Brain microvascular endothelial cell (primary cell): ENCODE measurements at regions not wholly inside any gene's neighbourhood (a gene's known extent, or its start where the extent isn't known, plus 50 kb on each side); places are given as distances from the start of the nearest gene placed in this dataset.
"Not testable (repeated sequence)": the region's sequence is repeated elsewhere in the genome, so short reads cannot be mapped to it uniquely, and the experiment has no call there.

Source experiments
- DNase-seq: peaks from one replicate; pipeline ENCODE4 v3.0.0-alpha.2; 2020
- H3K27ac ChIP-seq: fragments of 250-450 bp; sonication (Bioruptor Pico); 2 replicates; pipeline ENCODE4 v1.5.1; 2020; ENCODE audit warnings: mild to moderate bottlenecking, moderate library complexity
- H3K27me3 ChIP-seq: fragments of 250-450 bp; sonication (Bioruptor Pico); replicated peaks from 2 replicates; pipeline ENCODE4 v1.5.1; 2020; ENCODE audit warnings: mild to moderate bottlenecking
- H3K36me3 ChIP-seq: fragments of 250-450 bp; sonication (Bioruptor Pico); replicated peaks from 2 replicates; pipeline ENCODE4 v1.5.1; 2020; ENCODE audit warnings: mild to moderate bottlenecking
- H3K4me3 ChIP-seq: 2 replicates; pipeline ENCODE4 v1.5.1; 2011; ENCODE audit warnings: low read depth, mild to moderate bottlenecking, control low read depth, low read length, moderate library complexity
- CTCF ChIP-seq: IDR thresholded peaks from 2 replicates; pipeline ENCODE4 v1.5.1; 2011; ENCODE audit warnings: low read depth, mild to moderate bottlenecking, moderate library complexity, low read length, control low read depth, inconsistent platforms; ENCODE audit errors: missing control alignments
- in situ Hi-C: cut with HindIII; loops from 2 replicates; pipeline ENCODE4 v1.10.0; 2017; ENCODE audit warnings: low sequenced_read_pairs, low pct_ligation_motif_present

- no peak overlapping the region for H3K4me3 ChIP-seq
- TF ChIP-seq CTCF, result no peak
- no peaks in the 10 kb centered on the region for H3K27me3 ChIP-seq
- no peak overlapping the region for H3K27ac ChIP-seq
- no peaks in the 10 kb centered on the region for H3K36me3 ChIP-seq
- in situ Hi-C loops, result no loop called here
- no peak for DNase-seq
Observed at GRCh38 chr12:87201598-87201997, 827.6 kb downstream of the C12orf50 start.

- DNase-seq, result no peak
- Histone ChIP-seq H3K36me3 (no peaks in the 10 kb centered on the region), H3K27me3 (no peaks in the 10 kb centered on the region), H3K4me3 (no peak overlapping the region), H3K27ac (no peak overlapping the region)
- in situ Hi-C loops, result no loop called here
- no peak for TF ChIP-seq CTCF
Observed at GRCh38 chr12:87200289-87200979, 828.8 kb downstream of the C12orf50 start.

DNA sequence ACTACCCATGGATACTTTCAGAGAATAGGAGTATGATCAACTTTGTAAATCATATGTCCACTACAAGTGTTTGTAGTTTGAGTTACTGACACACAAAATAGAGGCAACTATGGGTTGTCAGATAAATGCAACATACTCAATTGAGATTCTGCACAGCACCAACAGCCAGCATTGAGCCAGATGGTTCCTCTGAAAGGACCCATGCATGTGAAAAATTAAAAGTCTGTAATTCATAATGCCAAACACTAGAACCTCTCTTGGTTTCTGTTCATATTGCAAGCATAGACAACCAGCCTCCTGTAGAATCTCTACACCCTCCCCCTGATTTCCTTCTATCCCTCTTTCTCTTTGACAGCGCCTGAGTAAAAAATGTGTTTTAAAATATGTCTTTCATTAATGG, 831.0 kb downstream of the C12orf50 start:
- no peak overlapping the region for H3K4me3 ChIP-seq
- in situ Hi-C loops, result no loop called here
- no peaks in the 10 kb centered on the region for H3K27me3 ChIP-seq
- no peak for DNase-seq
- H3K27ac ChIP-seq, result no peak overlapping the region
- H3K36me3 ChIP-seq, result no peaks in the 10 kb centered on the region
- no peak for TF ChIP-seq CTCF

GRCh38 chr12:87196321-87196720, 832.9 kb downstream of the C12orf50 start:
- H3K27me3 ChIP-seq, result no peaks in the 10 kb centered on the region
- H3K36me3 ChIP-seq, result no peaks in the 10 kb centered on the region
- no peak for DNase-seq
- in situ Hi-C loops, result no loop called here
- H3K27ac ChIP-seq, result no peak overlapping the region
- no peak for TF ChIP-seq CTCF
- H3K4me3 ChIP-seq, result no peak overlapping the region

- H3K36me3 ChIP-seq, H3K27me3 ChIP-seq, H3K27ac ChIP-seq, DNase-seq, H3K4me3 ChIP-seq, in situ Hi-C loops: not testable (repeated sequence)
Observed at GRCh38 chr12:87194389-87194788, 834.8 kb downstream of the C12orf50 start.

GRCh38 chr12:87185367-87185766, 843.8 kb downstream of the C12orf50 start:
- H3K36me3 ChIP-seq, result no peaks in the 10 kb centered on the region
- no peak overlapping the region for H3K4me3 ChIP-seq
- in situ Hi-C loops, result no loop called here
- H3K27me3 ChIP-seq, result no peaks in the 10 kb centered on the region
- no peak overlapping the region for H3K27ac ChIP-seq
- no peak for DNase-seq
- TF ChIP-seq CTCF, result no peak
